ENCODE measurements at regions not wholly inside any gene's neighbourhood (a gene's known extent, or its start where the extent isn't known, plus 50 kb on each side); places are given as distances from the start of the nearest gene placed in this dataset.
"Not testable (repeated sequence)": the region's sequence is repeated elsewhere in the genome, so short reads cannot be mapped to it uniquely, and the experiment has no call there.

DNA sequence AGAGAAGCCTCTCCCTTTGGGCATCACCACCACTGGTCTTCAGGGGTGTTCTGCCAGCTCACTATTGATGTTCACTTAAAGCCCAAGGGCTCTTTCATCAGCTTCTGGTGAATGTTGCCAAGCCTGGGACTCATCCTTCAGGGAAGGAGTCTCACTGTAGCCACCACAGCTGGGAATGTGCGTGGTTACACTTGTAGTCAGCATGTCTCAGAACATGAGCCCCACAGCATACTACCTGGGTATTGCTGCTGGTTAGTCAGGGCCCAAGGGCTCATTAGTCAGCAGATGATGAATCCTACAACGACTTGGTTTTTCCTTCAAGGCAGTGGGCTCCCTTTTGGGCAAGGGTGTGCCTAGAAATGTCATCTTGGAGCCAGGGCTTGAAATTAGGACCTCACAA is 412.9 kb downstream of the VGLL3 start:
- DNase-seq (ENCODE audit: low read depth in 4 of 4, low spot score in 2 of 4): no peak

DNA sequence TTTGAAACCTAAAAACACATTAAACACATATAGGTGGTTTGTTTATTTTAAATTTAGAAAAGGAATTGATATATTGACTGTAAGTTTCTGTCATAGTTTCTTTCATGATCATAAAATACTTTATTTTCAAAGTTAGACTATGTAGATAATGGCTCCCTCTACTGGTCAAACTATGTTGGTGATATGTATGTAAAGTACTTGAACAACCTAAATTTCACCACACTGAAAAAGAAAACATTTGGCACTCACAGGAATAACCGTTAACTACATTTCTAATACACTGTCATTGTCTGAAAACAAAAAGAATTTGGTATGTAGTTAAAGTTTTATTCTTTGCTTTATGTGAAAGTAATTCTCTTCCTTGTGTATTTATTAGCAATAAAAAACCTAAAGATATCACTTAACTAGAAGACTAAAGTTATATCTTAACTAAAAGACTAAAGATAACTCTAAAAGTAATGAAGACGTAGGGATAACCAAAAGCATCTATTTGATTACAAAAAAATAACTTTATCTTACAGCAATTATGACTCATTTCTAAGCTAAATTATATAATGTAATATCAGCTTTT is 427.5 kb downstream of the VGLL3 start:
- no peak for DNase-seq (ENCODE audit: low read depth in 4 of 4, low spot score in 2 of 4)

DNA sequence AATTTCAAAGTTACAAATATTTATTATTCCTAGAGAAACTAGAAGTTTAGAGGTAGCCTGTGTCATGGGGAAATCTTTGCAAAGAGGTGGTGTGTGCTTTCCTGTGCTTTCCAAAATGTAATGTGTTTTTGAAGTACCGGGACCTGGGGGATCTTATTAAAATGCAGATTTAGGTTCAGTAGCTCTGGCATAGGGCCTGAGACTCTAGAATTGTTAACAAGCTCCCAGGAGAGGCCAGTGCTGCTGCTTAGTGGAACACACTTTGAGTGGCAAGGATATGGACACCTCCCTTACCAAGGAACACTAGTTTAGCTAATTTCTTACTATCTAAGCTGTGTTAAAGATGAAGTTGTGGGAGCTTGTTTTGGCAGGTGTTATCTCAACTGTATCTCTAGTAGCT is 428.9 kb downstream of the VGLL3 start:
- no peak for DNase-seq (ENCODE audit: low read depth in 4 of 4, low spot score in 2 of 4)

DNA sequence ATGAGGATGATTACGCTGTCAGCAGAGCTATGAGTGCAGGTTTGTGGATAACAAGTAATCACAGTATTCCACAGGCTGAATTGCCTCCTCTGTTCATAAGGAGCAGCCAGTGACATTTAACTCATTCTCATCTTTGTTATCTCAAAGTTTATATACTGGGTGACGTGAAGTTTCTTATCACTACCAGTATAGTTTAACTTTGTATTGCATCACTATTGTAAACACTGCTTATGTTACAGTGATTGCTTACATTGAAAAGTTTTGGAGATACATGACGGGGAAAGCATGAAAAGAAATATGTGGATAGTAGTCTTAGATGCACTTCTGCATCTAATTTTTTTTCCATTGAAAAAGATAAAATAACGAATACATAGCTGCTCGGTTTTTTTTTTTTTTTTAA is 429.7 kb downstream of the VGLL3 start:
- no peak for DNase-seq (ENCODE audit: low read depth in 4 of 4, low spot score in 2 of 4)

DNA sequence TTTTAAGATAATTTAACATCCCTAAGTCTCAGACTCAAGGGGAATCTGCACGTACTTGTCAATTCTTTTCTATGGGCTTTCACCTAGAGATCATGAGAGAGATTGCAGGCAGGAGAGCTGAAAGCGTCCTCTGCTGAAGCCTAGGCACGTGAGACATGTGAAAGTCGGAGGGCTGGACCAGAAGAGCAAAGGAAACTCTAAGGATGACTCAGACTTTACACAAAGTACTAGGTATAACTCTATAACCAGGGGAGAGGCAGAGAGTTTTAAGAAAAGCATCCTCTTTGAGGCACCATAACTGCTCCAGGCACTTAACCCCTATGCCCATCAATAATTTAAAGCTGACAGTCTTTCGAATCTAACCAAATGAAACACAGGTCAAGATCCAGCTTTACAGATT is 436.6 kb downstream of the VGLL3 start:
- DNase-seq (ENCODE audit: low read depth in 4 of 4, low spot score in 2 of 4): no peak

DNA sequence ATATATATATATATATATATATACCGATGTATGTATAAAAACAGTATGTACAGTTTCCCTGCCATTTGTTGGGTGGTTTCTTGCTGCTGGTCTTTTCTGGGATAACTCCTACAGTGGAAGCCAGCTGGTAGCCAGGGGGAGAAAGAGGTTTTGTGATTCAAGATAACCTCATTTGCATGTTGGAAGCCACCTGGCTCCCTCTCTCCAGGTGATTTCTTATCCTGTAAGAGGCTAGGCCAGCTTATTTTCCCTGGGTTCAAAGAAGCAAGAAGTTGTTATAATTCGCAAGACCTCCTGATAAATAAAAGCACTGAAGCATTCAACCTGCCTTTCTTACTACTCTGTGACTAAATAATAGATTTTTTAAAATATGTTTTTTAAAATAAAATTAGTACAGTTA is 443.3 kb downstream of the VGLL3 start:
- no peak for DNase-seq (ENCODE audit: low read depth in 4 of 4, low spot score in 2 of 4)

DNA sequence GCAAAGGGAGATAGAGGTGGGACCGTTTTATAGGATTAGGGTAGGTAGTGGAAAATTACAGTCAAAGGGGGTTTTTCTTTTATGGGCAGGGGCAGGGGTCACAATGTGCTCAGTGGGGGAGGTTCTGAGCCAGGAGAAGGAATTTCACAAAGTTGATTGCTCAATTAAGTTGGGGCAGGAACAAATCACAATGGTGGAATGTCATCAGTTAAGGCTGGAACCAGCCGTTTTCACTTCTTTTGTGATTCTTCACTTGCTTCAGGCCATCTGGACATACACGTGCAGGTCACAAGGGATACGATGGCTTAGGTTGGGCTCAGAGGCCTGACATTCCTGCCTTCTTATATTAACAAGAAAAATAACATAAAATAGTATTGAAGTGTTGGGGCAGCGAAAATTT is 453.8 kb downstream of the VGLL3 start:
- DNase-seq (ENCODE audit: low read depth in 4 of 4, low spot score in 2 of 4): no peak

DNA sequence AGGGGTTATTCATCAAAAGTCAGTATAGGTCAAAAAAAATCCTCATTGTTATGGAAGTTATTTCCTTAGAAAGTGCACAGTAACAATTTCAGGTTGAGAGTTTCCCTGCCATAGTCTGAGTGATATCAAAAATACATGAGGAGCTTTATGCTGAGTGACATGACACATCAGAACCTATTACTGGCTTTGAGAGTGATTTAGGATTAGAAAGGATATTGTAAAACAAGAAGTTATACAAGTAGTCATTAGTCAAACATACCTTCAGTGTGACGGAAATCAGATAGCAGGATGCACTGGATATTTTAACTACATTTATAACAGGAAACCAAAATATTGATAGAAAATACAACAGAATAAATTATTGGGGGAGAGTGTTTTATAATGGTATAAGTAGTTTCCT is 471.1 kb downstream of the VGLL3 start:
- no peak for DNase-seq (ENCODE audit: low read depth in 4 of 4, low spot score in 2 of 4)

DNA sequence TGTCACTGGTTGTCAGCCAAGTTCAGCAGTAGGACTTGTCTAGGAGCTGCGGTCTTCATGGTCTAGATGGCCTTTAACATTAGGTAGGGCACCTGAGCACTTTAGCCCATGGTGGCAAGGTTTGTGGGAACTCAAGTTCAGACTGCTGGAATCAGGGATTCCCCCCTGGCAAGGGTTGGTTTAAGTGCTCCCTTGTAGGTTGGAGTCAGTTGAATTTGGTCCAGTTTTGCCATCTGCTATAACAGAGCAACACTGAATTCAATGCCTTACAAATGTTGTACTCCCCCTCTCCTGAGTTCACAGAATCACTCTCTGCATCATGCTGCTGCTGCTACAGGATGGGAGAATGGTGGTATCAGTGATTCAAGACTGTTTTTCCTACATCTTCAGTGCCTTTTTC is 509.3 kb downstream of the VGLL3 start:
- no peak for DNase-seq (ENCODE audit: low read depth in 4 of 4, low spot score in 2 of 4)

DNA sequence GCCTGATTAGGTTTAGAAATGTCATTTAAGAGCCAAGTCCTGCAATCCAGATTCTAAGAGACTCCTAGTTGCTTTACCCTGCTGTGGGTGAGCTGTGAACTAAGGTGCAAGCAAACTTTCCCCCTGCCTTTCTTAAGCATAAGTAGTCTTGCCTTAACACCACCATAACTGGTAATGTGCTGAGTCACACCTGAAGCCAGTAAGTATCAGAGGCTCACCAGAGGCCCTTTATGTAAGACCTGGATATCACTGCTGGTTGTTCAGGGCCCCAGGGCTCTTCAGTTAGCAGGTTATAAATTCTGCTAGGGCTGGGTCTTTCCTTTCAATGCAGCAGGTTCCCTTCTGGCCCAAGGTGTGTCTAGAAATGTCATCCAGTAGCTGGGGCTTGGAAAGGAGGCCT is 509.9 kb downstream of the VGLL3 start:
- no peak for DNase-seq (ENCODE audit: low read depth in 4 of 4, low spot score in 2 of 4)

DNA sequence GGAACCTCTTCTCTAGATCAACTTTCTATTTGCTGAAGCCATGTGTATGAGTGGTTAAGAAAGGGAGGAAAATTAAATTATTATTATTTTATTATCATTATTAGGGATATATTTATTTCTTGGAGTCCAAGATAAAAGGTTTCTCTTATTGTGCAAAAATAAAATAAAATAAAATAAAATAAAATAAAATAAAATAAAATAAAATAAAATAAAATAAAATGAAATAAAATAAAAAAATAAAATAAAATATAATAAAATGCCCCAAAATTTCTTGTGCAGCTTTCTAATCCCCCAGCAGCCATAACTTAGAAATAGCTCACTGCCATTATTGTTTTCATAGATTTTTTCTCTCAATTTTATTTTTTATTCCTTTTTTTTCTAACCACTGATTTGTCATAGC is 526.8 kb downstream of the VGLL3 start:
- no peak for DNase-seq (ENCODE audit: low read depth in 4 of 4, low spot score in 2 of 4)

DNA sequence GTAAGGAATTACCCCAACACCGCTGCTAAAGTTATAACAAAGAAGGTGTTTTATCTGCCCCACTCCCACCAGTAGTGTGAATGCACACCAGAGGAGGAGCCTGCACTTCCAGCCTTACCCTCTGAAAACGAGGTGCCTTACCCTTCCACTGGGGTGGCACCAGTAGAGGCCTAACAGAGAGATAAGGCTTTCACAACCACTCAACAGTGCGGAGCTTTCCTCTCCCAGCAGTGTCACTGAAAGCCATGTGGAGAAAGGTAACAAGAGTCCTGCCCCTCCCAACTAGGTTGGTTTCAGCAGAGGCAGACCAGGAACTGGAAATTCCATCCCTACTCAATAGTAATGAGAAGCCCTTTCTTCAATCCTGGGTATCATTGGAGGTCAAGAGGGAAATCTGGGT is 539.2 kb downstream of the VGLL3 start:
- no peak for DNase-seq (ENCODE audit: low read depth in 4 of 4, low spot score in 2 of 4)

DNA sequence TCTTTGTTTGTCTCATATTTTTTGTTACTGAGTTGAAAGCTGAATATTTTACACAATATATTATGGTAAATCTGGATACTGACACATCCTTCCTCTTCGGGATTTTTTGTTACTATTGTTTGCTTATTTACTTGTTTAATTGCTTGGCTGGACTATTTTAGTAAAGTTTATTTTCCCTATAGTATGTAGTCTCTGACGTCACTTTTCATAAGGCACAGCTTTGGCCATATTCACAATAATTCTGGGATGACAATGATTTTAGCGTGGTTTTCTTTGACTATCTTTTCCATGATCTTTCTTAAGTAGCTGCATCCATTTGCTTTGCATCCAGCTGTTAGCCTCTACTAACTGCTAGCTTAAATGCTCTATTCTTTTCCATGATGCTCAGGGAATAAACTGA is 552.4 kb downstream of the VGLL3 start:
- no peak for DNase-seq (ENCODE audit: low read depth in 4 of 4, low spot score in 2 of 4)

DNA sequence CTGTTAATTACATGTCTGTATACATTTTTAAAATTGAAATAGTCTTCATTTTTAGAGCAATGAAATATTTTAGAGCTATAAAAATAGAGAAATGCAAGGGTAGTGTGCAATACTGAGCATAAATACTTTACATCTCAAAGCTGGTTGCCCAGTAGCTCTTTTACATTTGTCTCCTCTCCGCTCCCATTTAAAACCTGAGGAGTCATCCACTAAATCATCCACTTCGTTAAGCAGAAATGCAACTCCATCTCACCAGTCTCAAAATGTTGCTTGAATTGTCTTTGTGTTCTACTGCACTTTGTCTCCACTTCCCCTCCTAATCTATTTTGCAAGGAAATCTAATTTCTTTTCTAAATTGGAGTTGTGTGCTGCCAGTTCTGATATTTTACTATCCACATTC is 563.6 kb downstream of the VGLL3 start:
- DNase-seq (ENCODE audit: low read depth in 4 of 4, low spot score in 2 of 4): no peak

DNA sequence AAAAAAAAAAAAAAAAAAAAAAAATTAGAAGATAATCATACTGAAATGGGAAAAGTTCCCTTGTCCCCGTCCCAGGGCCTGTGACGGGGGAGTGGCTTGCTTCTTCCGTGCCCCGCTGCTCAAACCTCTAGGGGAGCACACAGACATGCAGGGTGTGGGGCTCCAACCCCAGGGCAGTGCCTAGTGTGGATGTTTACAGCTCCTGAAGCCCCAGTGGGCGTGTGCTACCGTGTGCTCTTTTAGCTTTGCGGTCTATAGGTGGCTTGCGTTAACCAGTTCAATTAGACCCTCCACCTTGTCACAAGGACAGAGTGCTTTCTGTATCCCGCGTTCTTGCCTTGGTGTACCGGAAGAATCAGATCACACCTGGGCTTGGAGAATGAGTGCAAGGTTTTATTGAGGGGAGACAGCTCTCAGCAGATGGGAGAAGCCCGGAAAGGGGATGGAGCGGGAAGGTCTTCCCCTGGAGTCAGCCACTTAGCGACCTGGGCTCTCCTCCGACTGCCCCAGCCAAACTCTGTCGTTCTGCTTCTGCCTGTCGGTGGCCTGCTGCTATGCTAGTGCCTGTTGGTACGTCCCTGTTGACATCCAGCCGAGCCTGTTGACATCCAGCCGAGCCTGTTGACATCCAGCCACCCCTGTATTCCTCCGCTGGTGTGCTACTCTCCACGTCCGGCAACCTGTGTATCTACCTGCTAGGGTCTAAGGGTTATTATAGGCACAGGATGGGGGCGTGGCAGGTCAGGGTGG is 569.8 kb downstream of the VGLL3 start:
- DNase-seq (ENCODE audit: low read depth in 4 of 4, low spot score in 2 of 4): no peak

DNA sequence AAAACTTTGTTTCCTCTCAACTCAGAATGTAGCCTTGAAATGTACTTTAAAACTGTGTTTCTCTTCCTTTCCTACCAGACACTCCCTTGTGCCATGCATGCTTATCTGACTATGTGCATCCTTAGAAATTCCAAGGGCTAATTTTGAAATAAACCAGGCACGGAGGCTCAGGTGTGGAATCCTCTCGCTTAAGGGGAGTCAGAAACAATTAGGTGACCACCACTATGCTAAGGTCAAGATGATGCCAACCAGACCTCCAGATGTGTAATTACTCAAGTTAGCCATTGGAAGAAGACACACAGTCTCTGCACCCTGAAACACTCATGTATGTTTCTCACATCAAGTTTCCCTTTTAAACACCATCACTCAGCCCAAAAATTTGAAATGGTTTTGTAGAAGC is 572.1 kb downstream of the VGLL3 start:
- no peak for DNase-seq (ENCODE audit: low read depth in 4 of 4, low spot score in 2 of 4)

DNA sequence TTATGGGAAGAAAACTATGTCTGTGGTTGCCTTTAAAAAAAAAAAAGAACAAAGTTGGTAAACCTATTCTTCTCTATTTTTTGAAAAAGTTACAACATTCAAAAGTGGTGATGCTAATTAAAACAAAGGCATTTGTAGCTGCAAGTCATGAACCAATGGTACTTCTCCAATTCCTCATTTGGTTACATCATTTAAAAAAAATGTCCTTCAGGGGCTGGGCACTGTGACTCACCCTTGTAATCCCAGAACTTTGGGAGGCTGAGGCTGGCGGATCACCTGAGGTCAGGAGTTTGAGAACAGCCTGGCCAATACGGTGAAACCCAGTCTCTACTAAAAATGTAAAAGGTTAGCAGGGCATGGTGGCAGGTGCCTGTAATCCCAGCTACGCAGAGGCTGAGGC is 574.6 kb downstream of the VGLL3 start:
- DNase-seq (ENCODE audit: low read depth in 4 of 4, low spot score in 2 of 4): no peak

DNA sequence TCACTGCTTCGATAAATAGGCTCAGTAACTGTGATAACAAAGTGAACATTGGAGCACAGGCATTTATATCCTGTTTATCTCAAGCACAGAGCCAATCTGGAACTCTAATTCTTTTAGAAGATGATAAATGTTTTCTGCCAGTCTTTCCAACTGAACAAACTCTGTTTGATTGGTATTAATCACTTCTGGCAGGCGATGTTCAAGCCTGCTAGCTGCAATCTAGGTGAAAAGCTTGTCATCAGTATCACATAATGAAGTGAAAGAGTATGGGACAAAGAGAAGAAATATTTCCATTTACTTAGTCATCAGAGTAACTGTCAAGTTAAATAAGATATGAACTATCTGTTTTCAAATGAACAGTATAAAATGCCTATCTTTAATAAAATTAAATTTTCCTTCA is 577.3 kb downstream of the VGLL3 start:
- no peak for DNase-seq (ENCODE audit: low read depth in 4 of 4, low spot score in 2 of 4)

DNA sequence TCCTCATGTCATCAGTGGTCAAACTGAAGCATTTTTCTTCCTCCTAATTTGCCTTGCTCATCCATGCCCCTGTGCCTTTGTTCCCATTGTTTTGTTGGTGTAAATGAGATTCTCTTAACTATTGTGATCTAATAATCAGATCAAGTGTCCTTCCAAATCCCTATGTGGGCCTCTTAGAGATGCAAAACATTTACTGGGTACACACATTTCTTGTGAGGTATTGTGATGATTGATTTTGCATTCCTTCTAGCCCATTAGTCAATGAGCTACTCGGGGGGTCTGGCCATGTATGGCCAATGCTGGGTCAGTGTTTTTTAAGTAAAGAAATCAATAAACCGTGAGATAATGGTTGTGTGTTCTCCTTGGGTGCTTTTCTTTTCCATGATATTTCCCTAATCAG is 580.4 kb downstream of the VGLL3 start:
- DNase-seq (ENCODE audit: low read depth in 4 of 4, low spot score in 2 of 4): no peak

DNA sequence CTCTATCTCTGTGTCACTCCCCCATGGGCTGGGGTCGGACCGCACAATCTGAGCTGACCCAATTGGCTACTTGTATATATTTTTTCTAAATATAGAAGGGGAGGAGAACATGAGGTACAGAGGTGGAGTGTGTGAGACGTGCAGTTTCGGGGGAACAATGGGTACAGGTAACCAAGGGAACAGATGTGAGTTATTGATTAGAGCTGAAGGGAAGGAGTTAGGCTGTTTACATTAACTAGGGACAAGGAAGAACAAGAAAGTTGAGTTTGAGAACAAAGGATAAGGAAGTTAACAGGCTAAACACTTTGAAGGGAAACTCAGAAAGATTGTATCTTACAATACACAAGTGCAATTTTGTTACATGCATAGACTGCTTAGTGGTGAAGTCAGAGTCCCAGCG is 601.2 kb downstream of the VGLL3 start:
- DNase-seq (ENCODE audit: low read depth in 4 of 4, low spot score in 2 of 4): not testable (repeated sequence)

DNA sequence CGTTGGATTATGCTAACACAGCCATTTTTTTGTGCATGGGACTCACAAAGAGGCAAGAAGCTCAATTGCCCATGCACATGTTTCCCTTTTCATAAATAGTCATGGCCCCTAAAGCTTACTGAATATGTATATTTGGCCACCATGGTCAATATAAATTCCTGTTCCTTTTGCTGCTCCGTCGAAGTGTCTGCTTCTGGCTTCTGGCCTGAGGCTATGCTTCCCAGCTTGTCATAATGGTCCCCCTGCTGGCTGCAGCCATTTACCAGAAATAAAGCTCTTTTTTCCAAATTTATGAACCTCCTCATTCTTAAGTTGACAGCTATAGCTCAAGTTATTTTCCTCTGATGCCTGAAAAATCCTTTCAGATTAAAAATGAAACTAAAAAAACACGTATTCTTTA is 602.1 kb downstream of the VGLL3 start:
- DNase-seq (ENCODE audit: low read depth in 4 of 4, low spot score in 2 of 4): no peak

DNA sequence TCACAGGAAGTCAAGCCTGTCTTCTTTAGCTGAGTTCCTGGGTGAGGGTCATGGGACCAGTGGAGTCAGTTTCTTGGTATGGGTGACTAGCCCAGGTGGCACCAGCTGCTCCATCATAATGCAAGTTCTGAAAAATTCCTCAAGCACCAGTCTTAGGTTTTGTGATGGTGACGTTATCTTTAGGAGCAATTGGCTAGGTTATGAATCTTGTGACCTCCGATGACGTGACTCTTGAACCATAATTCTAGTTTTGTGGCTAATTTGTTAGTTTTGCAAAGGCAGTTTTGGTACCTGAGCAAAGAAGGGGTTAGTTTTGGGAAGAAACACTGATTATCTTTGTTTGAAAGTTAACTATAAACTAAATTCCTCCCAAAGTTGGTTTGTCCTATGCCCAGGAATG is 608.4 kb downstream of the VGLL3 start:
- DNase-seq (ENCODE audit: low read depth in 4 of 4, low spot score in 2 of 4): no peak

DNA sequence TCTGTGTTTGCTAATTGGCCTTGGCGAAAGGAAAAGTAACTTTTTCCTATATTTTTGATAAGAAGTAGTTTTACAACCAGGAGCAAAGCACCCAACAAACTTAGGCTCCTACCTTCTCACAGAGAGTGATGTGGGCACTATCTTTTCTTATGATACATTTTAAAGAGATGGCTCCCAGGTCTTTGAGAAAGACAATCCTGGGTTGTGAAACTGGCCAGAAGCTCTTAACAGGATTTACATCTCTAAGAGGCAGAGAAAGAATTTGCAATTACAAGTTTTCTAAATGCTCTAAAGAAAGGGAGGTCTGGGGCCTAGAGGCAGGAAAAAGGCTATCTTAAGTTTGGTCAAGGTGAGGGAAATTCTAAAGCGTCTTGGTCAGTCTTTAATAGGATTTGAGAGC is 609.7 kb downstream of the VGLL3 start:
- DNase-seq (ENCODE audit: low read depth in 4 of 4, low spot score in 2 of 4): no peak

Measured in left renal cortex interstitium (tissue), 4 donors.